Sigmoid colon (tissue), 3 donors: ENCODE measurements at regions not wholly inside any gene's neighbourhood (a gene's known extent, or its start where the extent isn't known, plus 50 kb on each side); places are given as distances from the start of the nearest gene placed in this dataset.

Experiments
- POLR2A ChIP-seq, 2 donors: fragments of 450-650 bp; IDR thresholded peaks; one replicate each; pipeline ENCODE4 v1.6.1; 2016; ENCODE audit warnings: antibody characterized with exemption in 2 of 2, mild to moderate bottlenecking in 2 of 2, moderate library complexity in 2 of 2
- TF ChIP-seq, protein P1 (sequence below), 4 experiments: fragments of 450-650 bp in 3 of 4; fragments of 200-600 bp in 1 of 4; IDR thresholded peaks; one replicate each; pipeline ENCODE4 v1.5.1; 2016 to 2019; ENCODE audit warnings: antibody characterized with exemption in 4 of 4, mild to moderate bottlenecking in 3 of 4, moderate library complexity in 2 of 4

- TF ChIP-seq, protein P1, sequence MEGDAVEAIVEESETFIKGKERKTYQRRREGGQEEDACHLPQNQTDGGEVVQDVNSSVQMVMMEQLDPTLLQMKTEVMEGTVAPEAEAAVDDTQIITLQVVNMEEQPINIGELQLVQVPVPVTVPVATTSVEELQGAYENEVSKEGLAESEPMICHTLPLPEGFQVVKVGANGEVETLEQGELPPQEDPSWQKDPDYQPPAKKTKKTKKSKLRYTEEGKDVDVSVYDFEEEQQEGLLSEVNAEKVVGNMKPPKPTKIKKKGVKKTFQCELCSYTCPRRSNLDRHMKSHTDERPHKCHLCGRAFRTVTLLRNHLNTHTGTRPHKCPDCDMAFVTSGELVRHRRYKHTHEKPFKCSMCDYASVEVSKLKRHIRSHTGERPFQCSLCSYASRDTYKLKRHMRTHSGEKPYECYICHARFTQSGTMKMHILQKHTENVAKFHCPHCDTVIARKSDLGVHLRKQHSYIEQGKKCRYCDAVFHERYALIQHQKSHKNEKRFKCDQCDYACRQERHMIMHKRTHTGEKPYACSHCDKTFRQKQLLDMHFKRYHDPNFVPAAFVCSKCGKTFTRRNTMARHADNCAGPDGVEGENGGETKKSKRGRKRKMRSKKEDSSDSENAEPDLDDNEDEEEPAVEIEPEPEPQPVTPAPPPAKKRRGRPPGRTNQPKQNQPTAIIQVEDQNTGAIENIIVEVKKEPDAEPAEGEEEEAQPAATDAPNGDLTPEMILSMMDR (IDR thresholded peaks at IDR 0.05), result no peak
- no peak for TF ChIP-seq POLR2A (IDR thresholded peaks at IDR 0.05)
These were observed 332.7 kb upstream of the SLCO3A1 start for GRCh38 chr15:91520850-91521249.
